Trophoblast cell (in vitro differentiated cells and primary cell): ENCODE measurements at regions not wholly inside any gene's neighbourhood (a gene's known extent, or its start where the extent isn't known, plus 50 kb on each side); places are given as distances from the start of the nearest gene placed in this dataset.

Experiments
- DNase-seq, 2 donors: peaks; one replicate each; pipeline ENCODE4 v3.0.0-alpha.2; 2016
- H2AFZ ChIP-seq: 2 replicates; pipeline ENCODE4 v1.6.1; 2013; ENCODE audit warnings: low read length, moderate library complexity, mild to moderate bottlenecking; ENCODE audit not compliant: insufficient read depth, poor library complexity
- H2AK5ac ChIP-seq: 2 replicates; pipeline ENCODE4 v1.6.1; 2013; ENCODE audit warnings: mild to moderate bottlenecking, low read length
- H2BK120ac ChIP-seq: 2 replicates; pipeline ENCODE4 v1.6.1; 2013; ENCODE audit warnings: low read length, mild to moderate bottlenecking, moderate library complexity; ENCODE audit not compliant: insufficient read depth, poor library complexity
- H2BK12ac ChIP-seq: 2 replicates; pipeline ENCODE4 v1.6.1; 2013; ENCODE audit warnings: mild to moderate bottlenecking, low read length, moderate library complexity
- H2BK5ac ChIP-seq: 2 replicates; pipeline ENCODE4 v1.6.1; 2013; ENCODE audit warnings: low read length, low read depth, moderate library complexity, mild to moderate bottlenecking; ENCODE audit not compliant: poor library complexity
- H3K14ac ChIP-seq: 2 replicates; pipeline ENCODE4 v1.6.1; 2013; ENCODE audit warnings: mild to moderate bottlenecking, low read length
- H3K18ac ChIP-seq: 2 replicates; pipeline ENCODE4 v1.6.1; 2013; ENCODE audit warnings: mild to moderate bottlenecking, low read length
- H3K23ac ChIP-seq: 2 replicates; pipeline ENCODE4 v1.6.1; 2013; ENCODE audit warnings: low read length
- H3K27ac ChIP-seq: 2 replicates; pipeline ENCODE4 v1.5.1; 2013; ENCODE audit warnings: low read depth, mild to moderate bottlenecking, inconsistent platforms, low read length, moderate library complexity
- H3K27me3 ChIP-seq: 2 replicates; pipeline ENCODE4 v1.6.1; 2013; ENCODE audit warnings: inconsistent platforms, mild to moderate bottlenecking, low read length, moderate library complexity; ENCODE audit not compliant: insufficient read depth
- H3K36me3 ChIP-seq, 2 experiments: 1 replicate in 1 of 2; 2 replicates in 1 of 2; pipeline ENCODE4 v1.6.1; 2013; ENCODE audit warnings: low read length in 2 of 2, mild to moderate bottlenecking in 2 of 2, moderate library complexity in 1 of 2; ENCODE audit not compliant: insufficient read depth in 2 of 2, control insufficient read depth in 1 of 2
- H3K4ac ChIP-seq: 2 replicates; pipeline ENCODE4 v1.6.1; 2013; ENCODE audit warnings: low read depth, mild to moderate bottlenecking, low read length, moderate library complexity
- H3K4me1 ChIP-seq, 2 experiments: 1 replicate in 1 of 2; 2 replicates in 1 of 2; pipeline ENCODE4 v1.6.1; 2013; ENCODE audit warnings: low read length in 2 of 2, mild to moderate bottlenecking in 2 of 2, moderate library complexity in 1 of 2; ENCODE audit not compliant: insufficient read depth in 2 of 2, control insufficient read depth in 1 of 2
- H3K4me2 ChIP-seq: 2 replicates; pipeline ENCODE4 v1.6.1; 2013; ENCODE audit warnings: inconsistent platforms, mild to moderate bottlenecking, low read length, moderate library complexity
- H3K4me3 ChIP-seq: 2 replicates; pipeline ENCODE4 v1.5.1; 2013; ENCODE audit warnings: mild to moderate bottlenecking, low read depth, low read length, inconsistent platforms
- H3K79me1 ChIP-seq: one replicate; pipeline ENCODE4 v1.6.1; 2013; ENCODE audit warnings: low read length
- H3K79me2 ChIP-seq: 2 replicates; pipeline ENCODE4 v1.6.1; 2013; ENCODE audit warnings: low read length, mild to moderate bottlenecking; ENCODE audit not compliant: control insufficient read depth, insufficient read depth, poor library complexity
- H3K9ac ChIP-seq: 2 replicates; pipeline ENCODE4 v1.6.1; 2013; ENCODE audit warnings: mild to moderate bottlenecking, low read length
- H3K9me3 ChIP-seq: 2 replicates; pipeline ENCODE4 v1.6.1; 2013; ENCODE audit warnings: low read depth, mild to moderate bottlenecking, control low read depth, inconsistent platforms, low read length; ENCODE audit not compliant: insufficient read depth
- H4K12ac ChIP-seq: 2 replicates; pipeline ENCODE4 v1.6.1; 2013; ENCODE audit warnings: low read depth, mild to moderate bottlenecking, low read length, moderate library complexity
- H4K8ac ChIP-seq: 2 replicates; pipeline ENCODE4 v1.6.1; 2013; ENCODE audit warnings: low read depth, mild to moderate bottlenecking, low read length, moderate library complexity
- H4K91ac ChIP-seq: one replicate; pipeline ENCODE4 v1.6.1; 2013; ENCODE audit warnings: low read depth, mild to moderate bottlenecking, low read length, moderate library complexity
- WGBS: extraction: QIAGEN DNeasy Blood & Tissue Kit; methylation state at CpG from one replicate; pipeline ENCODE4 v1.1.7; 2013; ENCODE audit warnings: missing lambda C conversion rate; ENCODE audit not compliant: insufficient read length, insufficient coverage; ENCODE audit errors: extremely low coverage; 5-methylcytosine and 5-hydroxymethylcytosine counted together

DNA sequence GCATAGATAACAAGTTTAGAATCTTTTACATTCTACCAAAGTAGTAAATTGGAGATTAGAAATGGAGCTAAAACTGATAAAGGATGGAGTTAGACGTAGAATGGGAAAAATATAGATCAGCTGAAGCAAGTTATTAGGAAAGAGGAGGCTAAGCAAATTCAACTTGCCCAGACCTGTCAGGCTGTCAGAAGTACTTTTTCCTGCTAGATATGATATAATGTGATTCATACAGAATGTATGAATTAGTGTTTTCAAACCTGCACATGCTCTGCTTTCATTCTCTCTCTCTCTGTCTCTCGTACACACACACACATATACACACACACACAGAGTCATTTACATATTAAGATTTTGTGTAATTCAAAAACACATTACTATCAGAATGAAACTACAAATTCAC is 133.2 kb upstream of the HDGFL1 start:
- DNase-seq = no peak
- H3K27me3 ChIP-seq = no peaks in the 10 kb centered on the region
- no peaks in the 10 kb centered on the region for H3K36me3 ChIP-seq
- no peak overlapping the region for H3K23ac ChIP-seq
- 100% methylated on average over 1 of the region's 2 CpGs for WGBS
- no peaks in the 10 kb centered on the region for H3K79me2 ChIP-seq
- H4K91ac ChIP-seq = no peak overlapping the region
- H3K4me2 ChIP-seq = no peak overlapping the region
- H2BK5ac ChIP-seq = no peak overlapping the region
- no peak overlapping the region for H3K14ac ChIP-seq
- no peaks in the 10 kb centered on the region for H3K79me1 ChIP-seq
- no peak overlapping the region for H2AFZ ChIP-seq
- H2AK5ac ChIP-seq = no peak overlapping the region
- no peak overlapping the region for H2BK120ac ChIP-seq
- no peak overlapping the region for H4K12ac ChIP-seq
- no peak overlapping the region for H3K27ac ChIP-seq
- no peaks in the 10 kb centered on the region for H3K4me1 ChIP-seq
- no peak overlapping the region for H2BK12ac ChIP-seq
- H3K4me3 ChIP-seq = no peak overlapping the region
- H4K8ac ChIP-seq = no peak overlapping the region
- H3K9me3 ChIP-seq = no peaks in the 10 kb centered on the region
- H3K18ac ChIP-seq = no peak overlapping the region
- no peak overlapping the region for H3K4ac ChIP-seq
- no peak overlapping the region for H3K9ac ChIP-seq

DNA sequence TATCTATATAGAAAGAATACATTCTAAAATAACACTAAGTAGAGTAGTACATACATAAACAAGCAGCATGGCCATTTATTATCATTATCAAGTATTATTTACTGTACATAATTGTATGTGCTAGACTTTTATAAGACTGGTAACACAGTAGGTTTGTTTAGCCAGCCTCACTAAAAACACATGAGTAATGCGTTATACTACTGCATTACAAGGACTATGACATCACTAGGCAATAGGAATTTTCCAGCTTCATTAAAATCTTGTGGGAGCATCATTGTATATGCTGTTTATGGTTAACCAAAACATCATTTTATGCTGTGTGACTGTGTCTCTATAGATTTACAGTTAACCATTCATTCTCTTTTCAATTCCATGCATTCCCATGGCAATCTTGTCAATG is 131.7 kb upstream of the HDGFL1 start:
- Histone ChIP-seq H4K8ac (no peak overlapping the region), H2BK5ac (no peak overlapping the region), H3K4me2 (no peak overlapping the region), H4K12ac (no peak overlapping the region), H3K18ac (no peak overlapping the region), H3K9ac (no peak overlapping the region), H3K4ac (no peak overlapping the region), H3K27ac (no peak overlapping the region), H3K36me3 (no peaks in the 10 kb centered on the region), H3K23ac (no peak overlapping the region), H3K9me3 (no peaks in the 10 kb centered on the region), H2BK12ac (no peak overlapping the region), H2AK5ac (no peak overlapping the region), H2AFZ (no peak overlapping the region), H3K4me1 (no peaks in the 10 kb centered on the region), H4K91ac (no peak overlapping the region), H3K79me2 (no peaks in the 10 kb centered on the region), H3K27me3 (no peaks in the 10 kb centered on the region), H2BK120ac (no peak overlapping the region), H3K79me1 (no peaks in the 10 kb centered on the region), H3K4me3 (no peak overlapping the region), H3K14ac (no peak overlapping the region)
- no CpG with 5 or more reads among the region's 1 CpG for WGBS
- no peak for DNase-seq

DNA sequence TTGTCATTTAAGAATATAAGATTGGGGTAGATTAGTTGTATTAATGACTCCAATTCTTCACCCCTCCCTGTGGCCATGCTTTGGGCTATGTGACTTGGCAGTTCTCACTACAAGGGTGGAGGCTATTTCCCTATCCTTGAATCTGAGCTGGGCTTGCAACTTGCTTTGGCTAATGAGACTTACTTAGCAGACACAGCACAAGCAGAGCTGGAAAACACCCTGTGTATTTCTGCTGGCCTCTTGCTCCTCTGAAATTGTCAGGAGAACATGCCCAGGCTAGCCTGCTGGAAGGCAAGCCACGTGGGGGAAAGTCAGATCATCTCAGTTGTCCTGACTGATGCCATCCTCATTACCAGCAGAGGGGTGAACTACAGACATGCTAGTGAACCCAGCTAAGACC is 126.5 kb upstream of the HDGFL1 start:
- WGBS = no CpG with 5 or more reads among the region's 1 CpG
- Histone ChIP-seq H4K91ac (peak overlapping the region; percentile 28), H3K14ac (no peak overlapping the region), H4K12ac (no peak overlapping the region), H3K4me3 (no peak overlapping the region), H3K4me2 (no peak overlapping the region), H3K9me3 (peaks cover 3% of the 10 kb centered on the region), H2AK5ac (no peak overlapping the region), H2BK5ac (no peak overlapping the region), H3K23ac (no peak overlapping the region), H2AFZ (no peak overlapping the region), H3K4me1 (no peaks in the 10 kb centered on the region), H3K36me3 (no peaks in the 10 kb centered on the region), H3K79me2 (no peaks in the 10 kb centered on the region), H2BK12ac (no peak overlapping the region), H3K18ac (no peak overlapping the region), H3K9ac (no peak overlapping the region), H3K27me3 (no peaks in the 10 kb centered on the region), H2BK120ac (peak overlapping the region; percentile 64), H3K4ac (no peak overlapping the region), H3K79me1 (peaks cover 2% of the 10 kb centered on the region), H4K8ac (no peak overlapping the region), H3K27ac (peak overlapping the region; percentile 1)
- no peak for DNase-seq

DNA sequence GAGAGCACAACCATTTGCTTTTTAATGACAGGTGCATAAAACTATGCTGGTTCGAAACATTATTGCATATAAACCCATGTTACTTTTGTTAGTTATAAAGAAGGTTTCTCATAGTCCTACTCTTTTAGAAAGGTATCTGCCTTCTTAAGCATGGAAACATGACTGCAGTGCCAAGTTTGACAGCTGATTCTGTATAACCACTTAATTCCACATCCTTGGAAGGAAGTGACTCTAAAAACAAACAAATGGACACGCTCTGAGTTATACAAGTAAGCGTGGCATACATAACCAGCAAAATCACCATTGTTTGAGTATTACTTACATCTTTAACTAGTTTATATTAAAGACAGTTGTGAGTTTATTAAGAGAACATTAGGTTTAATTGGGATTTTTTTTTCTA is 125.0 kb upstream of the HDGFL1 start:
- no peak overlapping the region for H3K18ac ChIP-seq
- H2AK5ac ChIP-seq = no peak overlapping the region
- WGBS = no CpG with 5 or more reads among the region's 3 CpGs
- no peak overlapping the region for H3K4me3 ChIP-seq
- H3K27me3 ChIP-seq = no peaks in the 10 kb centered on the region
- no peaks in the 10 kb centered on the region for H3K36me3 ChIP-seq
- no peak overlapping the region for H3K23ac ChIP-seq
- no peak overlapping the region for H4K12ac ChIP-seq
- H3K79me1 ChIP-seq = peaks cover 2% of the 10 kb centered on the region
- no peak overlapping the region for H4K8ac ChIP-seq
- no peaks in the 10 kb centered on the region for H3K4me1 ChIP-seq
- H3K4me2 ChIP-seq = no peak overlapping the region
- no peaks in the 10 kb centered on the region for H3K79me2 ChIP-seq
- H3K27ac ChIP-seq = no peak overlapping the region
- no peak for DNase-seq
- H3K4ac ChIP-seq = no peak overlapping the region
- no peak overlapping the region for H3K9ac ChIP-seq
- H2BK12ac ChIP-seq = no peak overlapping the region
- no peak overlapping the region for H2BK5ac ChIP-seq
- H4K91ac ChIP-seq = no peak overlapping the region
- H2BK120ac ChIP-seq = no peak overlapping the region
- no peak overlapping the region for H2AFZ ChIP-seq
- H3K14ac ChIP-seq = no peak overlapping the region
- peaks cover 3% of the 10 kb centered on the region for H3K9me3 ChIP-seq
